UCSD-AML1 (cell line): ENCODE measurements at regions not wholly inside any gene's neighbourhood (a gene's known extent, or its start where the extent isn't known, plus 50 kb on each side); places are given as distances from the start of the nearest gene placed in this dataset.
"Not testable (repeated sequence)": the region's sequence is repeated elsewhere in the genome, so short reads cannot be mapped to it uniquely, and the experiment has no call there.

Source experiments
- DNase-seq: peaks from one replicate; lab custom pipeline; 2025; ENCODE audit not compliant: unreplicated experiment; lab: John Stamatoyannopoulos, UW

DNA sequence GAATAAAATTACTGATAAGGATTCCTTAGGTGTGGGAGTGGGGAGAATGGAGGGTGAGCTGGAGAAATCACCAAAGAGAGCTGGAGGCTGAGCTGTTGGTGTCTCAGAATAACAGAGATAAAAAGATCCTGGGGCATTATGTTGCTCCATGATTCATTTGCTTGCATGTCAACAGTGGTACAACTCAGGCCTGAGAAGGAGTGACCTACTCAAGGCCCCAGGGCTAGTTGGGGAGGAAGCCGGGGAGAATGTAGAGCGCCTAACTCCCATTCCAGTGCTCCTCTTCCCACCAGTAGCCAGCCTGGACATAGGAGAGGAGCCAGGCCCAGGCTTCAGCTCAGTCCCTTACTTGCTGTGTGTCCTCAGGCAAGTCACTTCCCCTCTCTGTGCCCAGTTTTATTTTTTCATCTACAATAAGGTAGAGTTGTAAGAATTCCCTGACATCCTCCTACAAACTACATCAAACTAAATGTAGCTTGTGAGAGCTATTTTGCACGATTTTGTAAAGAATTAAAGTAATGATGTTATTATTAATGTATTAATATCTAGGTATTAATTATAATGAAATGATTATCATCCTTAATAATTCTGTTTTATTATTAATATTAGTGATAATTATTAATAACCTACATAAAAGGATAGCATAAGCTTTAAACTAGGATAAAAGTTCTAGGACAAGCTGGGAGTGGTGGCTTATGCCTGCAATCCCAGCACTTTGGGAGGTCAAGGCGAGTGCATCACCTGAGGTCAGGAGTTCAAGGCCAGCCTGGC lies 250.9 kb upstream of the SULF2 start:
- no peak for DNase-seq

DNA sequence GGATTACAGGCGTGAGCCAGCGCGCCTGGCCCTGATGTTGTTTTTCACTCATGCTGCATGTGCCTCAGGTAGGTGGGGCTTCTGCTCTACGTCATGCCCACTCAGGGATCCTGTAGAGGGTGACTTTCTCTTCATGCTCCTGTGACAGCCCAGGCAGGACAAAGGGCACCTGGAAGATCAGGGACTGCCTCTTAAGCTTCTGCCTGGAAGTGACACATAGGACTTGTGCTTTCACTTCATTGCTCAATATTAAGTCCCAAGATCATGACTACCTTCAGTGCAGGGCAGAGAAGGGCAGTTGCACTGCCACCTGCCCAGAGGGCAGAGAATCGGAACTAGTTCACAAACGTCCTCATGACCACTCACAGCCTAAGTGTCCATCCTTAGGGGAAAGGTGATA lies 249.5 kb upstream of the SULF2 start:
- no peak for DNase-seq

DNA sequence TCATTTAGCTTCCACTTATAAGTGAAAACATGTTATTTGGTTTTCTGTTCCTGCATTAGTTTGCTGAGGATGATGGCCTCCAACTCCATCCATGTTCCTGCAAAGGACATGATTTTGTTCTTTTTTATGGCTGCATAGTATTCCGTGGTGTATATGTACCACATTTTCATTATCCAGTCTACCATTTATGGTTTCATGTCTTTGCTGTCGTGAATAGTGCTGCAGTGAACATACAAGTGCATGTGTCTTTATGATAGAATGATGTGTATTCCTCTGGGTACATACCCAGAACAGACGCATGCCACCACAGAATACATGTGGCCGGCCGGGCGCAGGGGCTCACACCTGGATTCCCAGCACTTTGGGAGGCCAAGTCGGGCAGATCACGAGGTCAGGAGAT lies 247.7 kb upstream of the SULF2 start:
- DNase-seq = not testable (repeated sequence)

DNA sequence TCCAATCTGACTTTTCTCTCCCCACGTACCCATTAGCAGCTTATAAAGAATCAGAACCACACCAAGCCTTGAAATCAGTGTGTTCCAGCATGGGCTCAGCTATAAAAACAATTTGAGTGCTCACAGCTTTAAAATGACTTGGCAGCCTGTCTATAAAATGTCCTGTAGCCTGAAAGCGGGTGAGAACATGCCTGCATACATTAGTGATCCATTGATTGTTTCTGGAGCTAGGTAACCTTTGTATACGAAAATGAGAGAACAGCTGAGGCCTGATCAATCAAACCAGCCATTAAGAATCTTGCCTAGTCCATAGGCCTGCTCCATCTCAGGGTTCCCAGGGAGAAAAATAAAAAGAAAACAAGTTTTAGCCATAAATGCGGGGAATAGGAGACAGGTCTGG lies 245.8 kb upstream of the SULF2 start:
- DNase-seq = no peak

DNA sequence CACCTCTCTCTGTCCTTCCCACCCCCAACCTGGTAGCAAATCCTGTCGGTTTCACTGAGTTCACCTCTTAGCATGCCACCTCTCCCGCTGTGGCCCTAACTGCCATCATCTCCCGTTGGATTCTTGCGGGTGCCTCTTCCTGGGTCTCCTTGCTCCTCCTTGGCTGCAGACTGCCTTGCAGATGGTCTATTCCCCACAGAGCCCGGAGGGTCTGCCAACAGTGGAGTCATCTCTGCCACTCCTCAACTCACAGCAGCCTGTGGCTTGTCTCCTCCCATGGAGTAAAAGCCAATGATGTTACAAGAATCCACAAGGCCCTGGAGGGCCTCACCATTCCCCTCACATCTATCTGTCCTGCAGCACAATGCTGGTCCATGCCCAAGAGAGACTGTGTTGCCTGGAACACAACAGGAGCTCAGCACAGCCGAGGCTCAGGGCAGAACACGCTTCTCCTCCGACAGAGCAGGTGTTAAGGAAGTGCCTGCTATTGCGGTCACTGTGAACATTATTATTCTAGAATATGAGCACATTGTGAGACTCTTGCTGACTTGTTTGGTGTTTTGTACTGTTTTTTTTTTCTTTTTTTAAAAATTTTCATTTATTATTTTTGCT lies 241.8 kb upstream of the SULF2 start:
- no peak for DNase-seq

DNA sequence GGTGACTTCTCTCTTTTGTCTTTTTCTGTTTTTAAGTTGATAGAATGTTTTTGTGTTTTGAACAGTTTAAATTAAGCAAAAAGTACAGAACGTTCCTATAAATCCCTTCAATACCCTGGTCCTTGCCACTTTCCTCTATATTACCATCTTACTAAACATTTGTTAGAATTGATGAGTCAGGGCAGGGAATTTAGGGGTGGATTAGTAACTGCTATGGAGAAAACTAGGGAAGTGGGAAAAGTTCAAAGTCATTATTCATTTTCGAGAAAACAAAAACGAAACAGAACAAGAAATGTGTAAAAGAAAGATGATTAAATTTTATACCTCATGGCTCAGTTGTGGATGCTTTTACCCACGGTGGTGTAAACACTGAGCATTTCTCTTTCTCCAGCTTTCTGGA lies 240.4 kb upstream of the SULF2 start:
- DNase-seq = no peak

DNA sequence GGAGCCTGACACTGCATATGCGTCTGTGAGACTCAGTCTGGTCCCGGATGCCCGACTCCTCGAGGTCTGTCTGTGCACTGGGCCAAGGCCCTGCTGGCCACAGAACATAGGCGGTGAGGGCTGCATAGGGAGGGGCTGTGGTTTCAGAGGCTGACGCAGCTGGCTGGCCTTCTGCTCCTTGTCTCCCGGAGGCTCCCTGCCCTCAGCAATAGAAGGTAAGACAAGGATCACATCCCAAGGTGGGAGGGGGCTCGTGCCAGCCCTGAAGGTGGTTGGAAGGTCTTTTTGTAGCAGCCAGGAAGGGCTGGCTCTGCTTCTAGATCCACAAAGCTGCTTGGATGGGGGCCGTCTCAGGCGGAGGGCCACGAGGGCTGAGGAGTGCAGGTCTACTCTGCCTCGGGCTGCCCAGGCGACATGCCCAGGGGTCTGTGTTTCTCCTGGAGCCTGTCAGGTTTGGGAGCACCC lies 239.8 kb upstream of the SULF2 start:
- DNase-seq = no peak

DNA sequence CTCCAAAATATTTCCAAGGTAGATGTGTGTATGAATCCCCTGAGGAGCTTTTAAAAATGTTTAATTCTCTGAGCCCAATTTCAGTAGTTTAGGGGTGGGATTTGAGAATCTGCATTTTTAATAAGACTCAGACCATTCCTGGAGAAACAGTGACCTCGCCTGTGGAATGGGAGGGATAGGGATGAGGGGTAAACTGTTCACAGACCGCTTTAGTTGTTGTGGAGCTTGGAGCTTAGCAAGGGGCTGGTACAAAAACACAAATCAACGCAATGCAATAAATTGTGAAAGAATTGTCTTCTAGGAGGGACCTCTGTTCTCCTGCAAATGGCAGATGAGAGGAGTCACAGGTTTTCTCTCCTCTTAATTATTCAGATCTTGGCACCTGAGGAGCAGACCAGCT lies 239.3 kb upstream of the SULF2 start:
- no peak for DNase-seq

DNA sequence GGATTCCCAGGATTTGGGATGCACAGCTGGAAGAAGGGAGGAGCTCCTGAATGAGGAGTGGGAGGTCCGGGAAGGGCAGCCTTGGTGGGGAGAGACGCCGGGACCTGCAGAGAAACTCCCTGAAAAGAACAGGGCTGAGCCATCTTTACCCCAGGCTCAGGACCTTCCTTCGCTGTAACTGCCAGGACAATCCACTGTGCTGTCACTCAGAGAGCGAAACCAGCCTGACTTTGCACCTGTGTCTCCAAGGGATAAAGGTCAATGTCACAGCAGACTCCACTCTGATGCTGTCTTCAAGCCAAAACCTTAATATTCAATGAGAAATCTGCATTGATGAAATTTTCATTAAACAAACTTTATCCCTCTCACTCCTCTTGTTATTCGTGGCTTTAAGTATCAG lies 235.4 kb upstream of the SULF2 start:
- DNase-seq = not testable (repeated sequence)

DNA sequence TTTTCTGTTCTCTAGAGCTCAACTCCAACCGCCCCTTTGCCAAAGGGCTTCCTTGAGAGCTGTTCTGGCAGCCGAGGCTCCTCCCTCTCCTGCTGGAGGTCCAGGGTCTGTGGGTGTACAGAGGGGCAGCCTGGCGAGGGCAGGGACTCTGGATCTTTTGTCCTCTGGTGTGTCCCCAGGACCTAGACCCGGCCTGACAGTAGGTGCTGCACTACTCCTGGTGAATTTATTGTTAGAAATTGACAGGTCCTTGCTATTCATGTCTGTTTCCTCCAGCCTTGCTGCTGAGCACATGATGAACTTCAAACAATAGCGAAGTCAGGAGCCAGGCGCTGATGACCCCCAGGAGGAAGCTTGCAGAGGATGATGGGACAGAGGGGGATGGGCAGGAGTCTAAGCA lies 234.7 kb upstream of the SULF2 start:
- DNase-seq = no peak

DNA sequence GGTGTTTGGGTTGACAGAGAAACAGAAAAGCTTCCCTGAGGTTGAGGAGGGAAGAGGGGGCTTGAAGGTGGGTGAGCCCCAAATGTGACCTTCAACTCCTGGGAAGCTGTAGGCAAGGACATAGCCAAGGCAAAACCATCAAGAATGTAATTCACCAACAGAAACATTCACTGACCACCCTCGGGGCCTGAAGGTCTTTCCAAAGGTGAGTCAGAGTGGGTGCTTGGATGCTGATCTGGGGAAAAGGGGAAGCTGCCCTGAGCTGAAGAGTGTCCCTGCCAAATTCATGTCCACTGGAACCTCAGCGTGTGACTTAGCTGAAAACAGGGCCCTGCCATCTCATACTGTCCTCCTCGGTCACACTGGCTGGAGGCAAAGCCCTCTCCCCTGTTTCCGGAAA lies 234.2 kb upstream of the SULF2 start:
- no peak for DNase-seq

DNA sequence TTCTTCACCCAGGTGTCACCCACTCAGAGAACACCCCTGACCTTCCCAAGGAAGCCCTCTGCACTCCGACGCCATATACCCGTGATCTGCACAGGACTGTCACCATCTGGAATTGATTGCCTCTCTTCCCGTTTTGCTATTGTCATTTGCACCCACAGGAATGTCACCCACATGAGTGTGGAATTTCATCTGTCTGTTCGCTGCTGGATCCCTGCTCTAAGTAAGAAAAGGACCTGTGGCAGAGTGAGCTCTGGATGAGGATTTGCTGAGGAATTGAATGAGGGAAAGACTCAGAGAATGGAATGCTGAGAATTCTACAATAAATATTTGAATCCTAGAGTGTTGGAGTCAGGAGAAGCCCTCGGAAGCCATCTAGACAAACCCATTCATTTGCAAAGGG lies 233.6 kb upstream of the SULF2 start:
- not testable (repeated sequence) for DNase-seq

DNA sequence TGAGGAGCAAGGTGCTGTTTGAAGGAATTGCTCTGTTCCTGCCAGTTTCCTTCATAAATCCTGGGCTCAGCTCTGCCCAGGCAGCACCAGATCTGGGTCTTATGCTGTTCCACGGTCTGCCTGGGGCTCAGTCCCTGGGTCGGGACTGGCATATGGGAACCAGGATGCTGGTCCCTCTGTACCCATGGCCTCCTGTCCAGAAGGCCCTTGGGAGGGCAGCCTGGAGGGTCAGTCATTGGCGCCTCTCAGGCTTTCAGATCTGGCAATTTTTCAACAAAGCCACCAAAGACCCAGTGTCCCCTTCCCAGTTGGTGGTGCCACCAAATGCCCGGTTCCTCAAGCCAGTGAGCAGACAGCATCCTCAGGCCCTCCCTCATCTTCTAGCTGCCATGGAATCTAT lies 232.7 kb upstream of the SULF2 start:
- no peak for DNase-seq

DNA sequence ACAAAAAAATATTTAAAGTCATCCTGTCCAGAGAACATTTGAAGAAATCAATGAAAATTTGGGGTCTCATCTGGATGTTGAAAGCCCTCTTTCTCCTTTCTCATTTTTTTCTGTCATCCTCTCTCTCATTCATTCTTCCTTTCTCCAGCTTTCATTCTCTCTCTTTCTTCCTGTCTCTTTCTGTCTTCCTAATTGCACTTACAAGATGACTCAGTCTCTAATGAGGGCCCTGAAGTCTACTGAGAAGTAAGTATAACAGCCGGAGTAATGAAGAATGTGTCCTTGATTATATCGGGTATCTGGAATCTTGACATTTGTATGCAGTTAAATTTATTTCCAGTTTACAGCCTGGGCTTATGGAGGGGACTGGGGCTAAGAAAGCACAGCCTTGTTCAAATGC lies 232.2 kb upstream of the SULF2 start:
- DNase-seq = no peak

DNA sequence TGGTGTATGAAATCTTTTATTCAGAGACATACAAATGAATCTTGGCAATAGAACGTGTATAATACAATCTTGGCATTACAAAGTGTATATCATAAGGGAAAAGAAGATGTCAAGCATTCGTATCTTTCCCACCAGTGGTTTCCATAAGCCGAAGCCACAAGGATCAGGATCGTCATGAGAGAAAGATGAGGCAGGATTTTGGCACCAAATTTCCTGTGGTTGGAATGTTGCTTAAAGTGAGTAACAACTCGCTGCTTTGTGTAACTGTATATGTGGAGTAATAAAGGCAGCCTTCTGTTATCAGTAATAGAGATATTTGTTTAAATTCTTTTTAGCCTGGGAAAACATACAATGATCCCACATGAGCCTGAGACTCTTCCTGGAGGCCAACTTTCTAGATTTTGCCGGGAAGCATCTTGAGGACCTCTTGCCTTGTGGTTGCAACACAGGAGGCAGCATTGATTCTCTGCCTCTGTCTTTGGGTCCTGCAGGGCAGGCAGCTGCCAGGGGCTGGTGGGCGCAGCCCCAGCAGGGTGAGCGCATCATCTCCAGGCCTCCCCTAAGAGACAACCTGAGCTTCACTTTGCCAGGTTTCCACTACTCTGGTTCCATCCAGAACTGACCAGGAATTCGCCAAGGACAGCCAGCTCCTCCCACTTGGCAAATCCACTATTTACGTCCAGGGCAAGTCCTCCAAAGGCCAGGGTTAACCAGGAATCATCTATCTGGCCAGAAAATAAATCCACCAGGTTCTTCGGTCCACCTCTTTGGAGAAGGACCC lies 230.9 kb upstream of the SULF2 start:
- DNase-seq = no peak

DNA sequence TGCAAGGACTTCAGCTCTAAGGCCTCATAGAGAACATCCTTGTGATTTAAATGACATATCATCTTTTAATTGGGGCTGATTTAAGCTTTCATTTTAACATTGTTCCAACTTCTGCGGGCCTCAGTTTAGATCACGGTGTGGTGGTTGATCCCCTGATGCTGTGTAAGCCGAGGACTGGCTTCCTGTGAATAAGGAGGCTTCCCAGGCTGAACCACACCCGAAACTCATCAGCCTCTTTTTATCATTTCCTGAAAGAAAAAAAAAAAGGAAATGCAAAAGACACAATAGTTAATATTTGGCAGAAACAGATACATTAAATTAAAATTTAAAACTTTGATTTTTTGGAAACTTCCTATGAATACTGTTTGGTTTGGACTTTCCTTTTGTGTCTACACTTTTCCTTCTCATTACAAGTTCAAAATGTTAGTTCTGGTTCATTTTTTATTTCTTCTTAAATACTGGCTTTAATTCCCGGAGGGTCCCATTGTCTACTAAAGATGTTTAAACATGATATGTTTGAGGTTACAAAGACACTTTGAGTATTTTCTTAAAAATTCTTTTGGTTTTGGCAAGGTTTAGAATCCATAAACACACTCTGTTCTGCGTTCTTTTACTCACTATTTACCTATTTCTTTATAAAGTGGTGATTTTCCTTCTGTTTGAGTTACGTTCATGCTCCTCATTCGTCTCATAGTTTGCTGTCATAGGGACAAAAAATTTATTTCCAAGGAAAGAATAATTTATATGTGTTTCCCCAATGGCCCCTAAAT lies 230.0 kb upstream of the SULF2 start:
- DNase-seq = no peak

DNA sequence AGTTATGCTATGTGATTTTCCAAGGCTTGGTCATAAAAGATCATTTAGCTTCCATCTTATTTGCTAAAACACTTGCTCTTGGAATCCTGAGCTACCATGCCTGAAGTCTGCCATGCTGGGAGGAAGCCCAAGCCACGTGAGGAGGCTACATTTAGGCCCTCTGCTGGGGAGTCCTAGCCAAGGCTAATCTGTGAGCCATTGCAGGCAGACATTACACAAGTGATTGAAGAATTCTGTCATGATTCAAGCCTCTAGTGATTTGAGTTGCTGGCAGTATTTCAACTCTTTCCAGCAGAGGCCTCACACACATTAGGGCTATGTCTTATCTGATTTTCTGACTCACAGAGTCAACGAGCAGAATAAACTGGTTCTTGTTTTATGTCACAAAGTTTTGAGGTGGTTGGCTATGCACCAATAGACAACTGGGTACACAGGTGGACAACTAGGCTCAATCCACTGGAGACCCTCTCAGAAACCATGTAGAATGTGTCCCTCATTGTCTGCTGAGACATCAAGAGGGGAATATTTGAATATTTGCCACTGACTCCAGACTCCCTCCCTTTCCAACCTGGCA lies 227.2 kb upstream of the SULF2 start:
- DNase-seq = no peak

DNA sequence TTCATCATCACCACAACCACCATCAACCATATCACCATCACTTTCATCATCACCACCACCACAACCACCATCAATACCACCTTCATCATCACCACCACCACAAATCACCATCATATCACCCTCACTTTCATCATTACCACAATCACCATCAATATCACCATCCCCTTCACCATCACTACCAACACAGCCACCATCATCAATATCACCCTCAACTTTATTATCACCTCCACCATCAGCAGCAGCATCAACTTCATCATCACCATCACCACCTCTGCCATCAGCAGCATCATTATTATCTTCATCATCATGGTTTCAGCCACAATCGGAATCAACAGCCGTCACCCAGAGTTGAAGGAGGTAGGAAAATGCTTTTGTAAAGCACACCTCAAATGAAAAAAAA lies 225.7 kb upstream of the SULF2 start:
- no peak for DNase-seq

DNA sequence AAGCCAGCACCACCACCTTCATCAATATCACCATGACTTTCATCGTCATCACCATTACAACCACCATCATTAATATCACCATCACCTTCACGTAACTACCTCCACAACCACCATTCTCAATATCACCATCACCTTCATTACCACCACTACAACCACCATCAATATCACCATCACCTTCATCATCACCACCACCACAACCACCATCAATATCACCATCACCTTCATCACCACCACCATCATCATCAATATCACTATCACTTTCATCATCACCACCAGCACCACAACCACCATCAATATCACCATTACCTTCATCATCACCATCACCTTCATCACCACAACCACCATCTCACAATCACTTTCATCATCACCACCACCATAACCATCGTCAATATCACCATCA lies 225.3 kb upstream of the SULF2 start:
- DNase-seq = no peak

DNA sequence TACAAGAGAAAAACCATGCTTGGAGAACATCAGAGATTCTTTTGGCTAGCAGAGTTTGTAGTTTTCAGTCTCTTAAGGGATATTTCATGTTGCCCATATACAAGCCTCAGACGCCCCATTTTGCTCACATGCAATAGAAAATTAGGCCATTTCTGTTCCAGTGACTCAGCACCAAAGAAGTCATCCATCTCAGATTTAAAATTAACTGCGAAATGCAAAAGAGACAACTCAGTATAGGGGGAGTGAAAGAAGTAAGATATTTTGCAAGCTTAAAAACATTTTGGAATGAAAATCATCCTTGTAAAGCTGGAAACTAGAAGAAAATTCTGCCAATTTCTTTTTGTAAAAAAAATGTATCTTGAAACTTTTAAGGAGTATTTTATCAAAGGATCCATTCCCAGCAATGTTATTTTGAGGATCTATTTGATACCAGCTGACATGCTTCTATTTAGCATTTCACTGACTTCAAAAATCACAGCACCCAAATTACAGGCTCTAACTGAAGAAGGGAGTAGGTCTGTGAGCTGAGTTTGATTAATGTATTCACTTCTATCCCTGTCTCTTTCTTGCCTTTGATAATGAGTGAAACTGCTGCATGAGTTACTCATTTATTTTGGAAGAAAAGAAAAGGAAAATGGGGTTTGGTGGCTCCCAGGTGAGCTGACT lies 223.7 kb upstream of the SULF2 start:
- no peak for DNase-seq
